ENCODE measurements at regions not wholly inside any gene's neighbourhood (a gene's known extent, or its start where the extent isn't known, plus 50 kb on each side); places are given as distances from the start of the nearest gene placed in this dataset.
"Not testable (repeated sequence)": the region's sequence is repeated elsewhere in the genome, so short reads cannot be mapped to it uniquely, and the experiment has no call there.

- TF ChIP-seq, protein P1, sequence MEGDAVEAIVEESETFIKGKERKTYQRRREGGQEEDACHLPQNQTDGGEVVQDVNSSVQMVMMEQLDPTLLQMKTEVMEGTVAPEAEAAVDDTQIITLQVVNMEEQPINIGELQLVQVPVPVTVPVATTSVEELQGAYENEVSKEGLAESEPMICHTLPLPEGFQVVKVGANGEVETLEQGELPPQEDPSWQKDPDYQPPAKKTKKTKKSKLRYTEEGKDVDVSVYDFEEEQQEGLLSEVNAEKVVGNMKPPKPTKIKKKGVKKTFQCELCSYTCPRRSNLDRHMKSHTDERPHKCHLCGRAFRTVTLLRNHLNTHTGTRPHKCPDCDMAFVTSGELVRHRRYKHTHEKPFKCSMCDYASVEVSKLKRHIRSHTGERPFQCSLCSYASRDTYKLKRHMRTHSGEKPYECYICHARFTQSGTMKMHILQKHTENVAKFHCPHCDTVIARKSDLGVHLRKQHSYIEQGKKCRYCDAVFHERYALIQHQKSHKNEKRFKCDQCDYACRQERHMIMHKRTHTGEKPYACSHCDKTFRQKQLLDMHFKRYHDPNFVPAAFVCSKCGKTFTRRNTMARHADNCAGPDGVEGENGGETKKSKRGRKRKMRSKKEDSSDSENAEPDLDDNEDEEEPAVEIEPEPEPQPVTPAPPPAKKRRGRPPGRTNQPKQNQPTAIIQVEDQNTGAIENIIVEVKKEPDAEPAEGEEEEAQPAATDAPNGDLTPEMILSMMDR (IDR thresholded peaks at IDR 0.05): no peak
- no peaks in the 10 kb centered on the region for H3K4me1 ChIP-seq
- no peak overlapping the region for H3K4me3 ChIP-seq
- ATAC-seq: no peak
- intact Hi-C loops (cut with DNase I): no loop called here
- H3K27me3 ChIP-seq: no peaks in the 10 kb centered on the region
- H3K27ac ChIP-seq: no peak overlapping the region
- H3K9me3 ChIP-seq: no peaks in the 10 kb centered on the region
- H3K36me3 ChIP-seq: no peaks in the 10 kb centered on the region
- no peak for DNase-seq
These were observed 187.3 kb upstream of the SOX6 start for GRCh38 chr11:16543642-16544041.

DNA sequence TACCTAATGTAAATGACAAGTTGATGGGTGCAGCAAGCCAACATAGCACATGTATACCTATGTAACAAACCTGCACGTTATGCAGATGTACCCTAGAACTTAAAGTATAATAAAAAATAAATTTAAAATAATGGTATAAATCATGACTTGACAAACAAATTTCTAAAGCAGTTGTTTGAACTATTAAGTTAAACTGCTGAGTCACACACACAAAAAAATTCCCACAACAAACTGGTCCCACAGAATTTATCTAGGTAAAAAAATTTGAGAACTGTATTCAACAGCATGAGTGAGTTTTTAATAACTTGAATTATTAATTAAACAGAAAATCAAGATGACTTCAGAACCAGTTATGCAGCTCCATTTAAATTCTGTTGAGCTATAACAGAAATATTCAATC, 186.0 kb upstream of the SOX6 start:
- H3K9me3 ChIP-seq: no peaks in the 10 kb centered on the region
- ATAC-seq: no peak

GRCh38 chr11:16536513-16536912, 180.2 kb upstream of the SOX6 start:
- no peaks in the 10 kb centered on the region for H3K27me3 ChIP-seq
- intact Hi-C loops (cut with DNase I): no loop called here
- no peaks in the 10 kb centered on the region for H3K36me3 ChIP-seq
- no peaks in the 10 kb centered on the region for H3K9me3 ChIP-seq
- no peak for ATAC-seq
- H3K4me1 ChIP-seq: no peaks in the 10 kb centered on the region
- DNase-seq: no peak
- no peak overlapping the region for H3K27ac ChIP-seq
- no peak overlapping the region for H3K4me3 ChIP-seq
- TF ChIP-seq, protein P1 (IDR thresholded peaks at IDR 0.05): no peak

More for the DNA sequence above, 186.0 kb upstream of the SOX6 start:
- no peaks in the 10 kb centered on the region for H3K36me3 ChIP-seq
- H3K4me3 ChIP-seq: no peak overlapping the region
- no peak overlapping the region for H3K27ac ChIP-seq
- no peaks in the 10 kb centered on the region for H3K4me1 ChIP-seq
- H3K27me3 ChIP-seq: no peaks in the 10 kb centered on the region
- TF ChIP-seq, protein P1 (IDR thresholded peaks at IDR 0.05): no peak
- DNase-seq: no peak
- intact Hi-C loops (cut with DNase I): no loop called here

- Histone ChIP-seq H3K9me3 (no peaks in the 10 kb centered on the region), H3K27me3 (no peaks in the 10 kb centered on the region), H3K4me1 (no peaks in the 10 kb centered on the region), H3K36me3 (no peaks in the 10 kb centered on the region), H3K27ac (no peak overlapping the region), H3K4me3 (no peak overlapping the region)
- intact Hi-C loops (cut with DNase I): no loop called here
- ATAC-seq: no peak
- no peak for DNase-seq
- TF ChIP-seq, protein P1 (IDR thresholded peaks at IDR 0.05): no peak
These were observed 172.3 kb upstream of the SOX6 start for GRCh38 chr11:16528639-16529038.

GRCh38 chr11:16527525-16528246, 171.3 kb upstream of the SOX6 start:
- H3K27me3 ChIP-seq: no peaks in the 10 kb centered on the region
- no peak for DNase-seq
- ATAC-seq: no peak
- no peak overlapping the region for H3K4me3 ChIP-seq
- TF ChIP-seq, protein P1 (IDR thresholded peaks at IDR 0.05): no peak
- H3K27ac ChIP-seq: no peak overlapping the region
- no peaks in the 10 kb centered on the region for H3K9me3 ChIP-seq
- intact Hi-C loops (cut with DNase I): no loop called here
- H3K4me1 ChIP-seq: no peaks in the 10 kb centered on the region
- H3K36me3 ChIP-seq: no peaks in the 10 kb centered on the region

DNA sequence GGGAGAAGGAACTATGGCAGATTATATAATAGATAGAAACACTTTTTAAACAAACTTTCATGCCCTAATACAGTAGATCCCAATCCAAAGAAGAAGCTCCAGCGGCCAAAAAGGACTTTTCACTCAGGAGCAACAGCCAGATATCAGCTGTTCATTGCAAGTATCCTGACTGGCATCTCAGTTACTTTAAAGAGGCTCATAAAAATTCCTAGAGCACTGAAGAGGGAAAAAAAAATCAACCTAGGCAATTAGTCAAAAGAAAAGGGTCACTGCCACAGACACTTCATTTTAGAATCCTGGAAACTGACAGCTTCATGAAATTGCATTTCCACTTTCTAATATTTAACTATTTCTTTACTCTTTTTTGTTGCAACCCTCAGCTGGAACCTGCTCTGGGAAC, 170.6 kb upstream of the SOX6 start:
- Histone ChIP-seq H3K4me1 (no peaks in the 10 kb centered on the region), H3K36me3 (no peaks in the 10 kb centered on the region), H3K27ac (no peak overlapping the region), H3K4me3 (no peak overlapping the region), H3K9me3 (no peaks in the 10 kb centered on the region), H3K27me3 (no peaks in the 10 kb centered on the region)
- DNase-seq (no peak), ATAC-seq (no peak)
- intact Hi-C loops (cut with DNase I): no loop called here
- TF ChIP-seq, protein P1 (IDR thresholded peaks at IDR 0.05): no peak

GRCh38 chr11:16520713-16521112, 164.4 kb upstream of the SOX6 start:
- H3K27me3 ChIP-seq; intact Hi-C loops (cut with DNase I); DNase-seq; ATAC-seq; H3K27ac ChIP-seq; H3K9me3 ChIP-seq; H3K4me1 ChIP-seq; H3K36me3 ChIP-seq; H3K4me3 ChIP-seq: not testable (repeated sequence)
